H1 (cell line): ENCODE measurements at regions not wholly inside any gene's neighbourhood (a gene's known extent, or its start where the extent isn't known, plus 50 kb on each side); places are given as distances from the start of the nearest gene placed in this dataset.

Experiments
- CTCF ChIA-PET: fragments of 300-600 bp; sonication (Branson Sonifier 250); formaldehyde crosslinking; loops from one replicate; lab custom pipeline; 2021; ENCODE audit not compliant: partially characterized antibody; lab: Charles Lee
- POLR2A ChIA-PET: fragments of 300-600 bp; sonication (Branson Sonifier 250); formaldehyde crosslinking; loops from one replicate; lab custom pipeline; 2021; ENCODE audit warnings: inconsistent platforms; ENCODE audit not compliant: partially characterized antibody; lab: Charles Lee
- DNase-seq, 2 experiments: peaks; one replicate each; pipeline versions ENCODE4 v3.0.0 to v3.0.0-alpha.2; 2010 to 2022; ENCODE audit warnings: low spot score in 2 of 2, low read depth in 1 of 2, mixed read lengths in 1 of 2
- FAIRE-seq: peaks from 2 replicates; lab custom pipeline; 2011; peaks lifted over from hg19 to GRCh38; lab: Jason Lieb, UNC
- H2AFZ ChIP-seq: 2 replicates; pipeline ENCODE4 v1.8.1; 2012; ENCODE audit warnings: low read length, inconsistent platforms
- H2AK5ac ChIP-seq: 2 replicates; pipeline ENCODE4 v1.6.1; 2013; ENCODE audit warnings: low read depth, low read length
- H2BK120ac ChIP-seq: replicated peaks from 2 replicates; pipeline ENCODE3; 2013; ENCODE audit warnings: low read depth, low read length, inconsistent platforms
- H2BK12ac ChIP-seq: 2 replicates; pipeline ENCODE4 v1.6.1; 2013; ENCODE audit warnings: low read depth, low read length
- H2BK15ac ChIP-seq: 2 replicates; pipeline ENCODE4 v1.6.1; 2013; ENCODE audit warnings: low read length
- H2BK20ac ChIP-seq: 2 replicates; pipeline ENCODE4 v1.6.1; 2013; ENCODE audit warnings: low read length
- H2BK5ac ChIP-seq: 2 replicates; pipeline ENCODE4 v1.6.1; 2013; ENCODE audit warnings: low read depth, low read length
- H3K14ac ChIP-seq: 2 replicates; pipeline ENCODE4 v1.6.1; 2013; ENCODE audit warnings: inconsistent platforms; ENCODE audit not compliant: insufficient read length
- H3K18ac ChIP-seq: 2 replicates; pipeline ENCODE4 v1.6.1; 2013; ENCODE audit warnings: low read length; ENCODE audit errors: extremely low read depth
- H3K23ac ChIP-seq: 2 replicates; pipeline ENCODE4 v1.6.1; 2013; ENCODE audit warnings: inconsistent platforms; ENCODE audit not compliant: insufficient read length
- H3K23me2 ChIP-seq: 2 replicates; pipeline ENCODE4 v1.6.1; 2013; ENCODE audit warnings: low read depth, low read length
- H3K27ac ChIP-seq: 2 replicates; pipeline ENCODE4 v1.6.1; 2011; ENCODE audit warnings: low read depth, low read length, inconsistent platforms
- H3K27me3 ChIP-seq, 4 experiments: replicated peaks in 1 of 4; 1 replicate in 1 of 4; 2 replicates in 3 of 4; pipeline versions ENCODE4 v1.6.1 to v1.8.1; 2011 to 2013; ENCODE audit warnings: low read length in 3 of 4, mild to moderate bottlenecking in 3 of 4, inconsistent platforms in 2 of 4, mixed read lengths in 2 of 4, moderate library complexity in 1 of 4; ENCODE audit not compliant: control insufficient read depth in 3 of 4, insufficient read depth in 3 of 4; ENCODE audit errors: extremely low read depth in 1 of 4
- H3K36me3 ChIP-seq, 4 experiments: 2 replicates each; pipeline versions ENCODE4 v1.6.1 to v1.8.1; 2011 to 2013; ENCODE audit warnings: mild to moderate bottlenecking in 4 of 4, low read length in 3 of 4, moderate library complexity in 2 of 4, control low read depth in 1 of 4, inconsistent platforms in 1 of 4; ENCODE audit not compliant: insufficient read depth in 4 of 4, control insufficient read depth in 2 of 4
- H3K4ac ChIP-seq: replicated peaks from 2 replicates; pipeline ENCODE3; 2013; ENCODE audit warnings: low read length, low read depth, mixed read lengths, inconsistent platforms; ENCODE audit not compliant: insufficient read length
- H3K4me1 ChIP-seq, 4 experiments: replicated peaks in 1 of 4; 1 replicate in 1 of 4; 2 replicates in 3 of 4; pipeline versions ENCODE4 v1.6.1 to v1.8.1; 2011 to 2013; ENCODE audit warnings: low read length in 3 of 4, inconsistent platforms in 2 of 4, mixed read lengths in 1 of 4; ENCODE audit not compliant: insufficient read depth in 4 of 4, control insufficient read depth in 3 of 4
- H3K4me2 ChIP-seq, 2 experiments: 2 replicates each; pipeline versions ENCODE4 v1.6.1 to v1.8.1; 2011 to 2013; ENCODE audit warnings: low read depth in 2 of 2, low read length in 2 of 2, control low read depth in 1 of 2, inconsistent platforms in 1 of 2, mild to moderate bottlenecking in 1 of 2; ENCODE audit not compliant: insufficient read depth in 1 of 2
- H3K4me3 ChIP-seq, 4 experiments: fragments of 200-600, 300-600 bp in 1 of 4; sonication (generic), shearing (Covaris generic), sonication (Bioruptor Twin) in 1 of 4; 2 replicates each; pipeline versions ENCODE4 v1.5.1 to v1.8.1; 2011 to 2016; ENCODE audit warnings: low read length in 4 of 4, low read depth in 3 of 4, control low read depth in 2 of 4, inconsistent platforms in 2 of 4, mild to moderate bottlenecking in 2 of 4, mixed read lengths in 1 of 4, moderate library complexity in 1 of 4; ENCODE audit not compliant: insufficient read depth in 2 of 4; ENCODE audit errors: extremely low read depth in 1 of 4
- H3K56ac ChIP-seq: replicated peaks from 2 replicates; pipeline ENCODE3; 2013; ENCODE audit warnings: low read depth, mild to moderate bottlenecking, mixed read lengths, low read length, inconsistent platforms; ENCODE audit not compliant: insufficient read length
- H3K79me1 ChIP-seq: 2 replicates; pipeline ENCODE4 v1.6.1; 2013; ENCODE audit warnings: low read depth, low read length, control low read depth
- H3K79me2 ChIP-seq, 2 experiments: 2 replicates each; pipeline versions ENCODE4 v1.6.1 to v1.8.1; 2012 to 2013; ENCODE audit warnings: low read length in 2 of 2, mild to moderate bottlenecking in 2 of 2, inconsistent platforms in 1 of 2; ENCODE audit not compliant: insufficient read depth in 2 of 2, control insufficient read depth in 1 of 2
- H3K9ac ChIP-seq, 4 experiments: replicated peaks in 1 of 4; 1 replicate in 1 of 4; 2 replicates in 3 of 4; pipeline versions ENCODE4 v1.6.1 to v1.8.1; 2011 to 2013; ENCODE audit warnings: low read depth in 3 of 4, low read length in 3 of 4, control low read depth in 2 of 4, mild to moderate bottlenecking in 2 of 4, moderate library complexity in 2 of 4, inconsistent platforms in 1 of 4; ENCODE audit errors: extremely low read depth in 1 of 4
- H3K9me3 ChIP-seq, 2 experiments: 2 replicates each; pipeline versions ENCODE4 v1.6.1 to v1.8.1; 2012 to 2013; ENCODE audit warnings: mild to moderate bottlenecking in 2 of 2, moderate library complexity in 2 of 2, control low read depth in 1 of 2, inconsistent platforms in 1 of 2, low read depth in 1 of 2, low read length in 1 of 2, mixed read lengths in 1 of 2; ENCODE audit not compliant: insufficient read depth in 2 of 2
- H4K20me1 ChIP-seq, 2 experiments: replicated peaks in 1 of 2; 2 replicates each; pipeline versions ENCODE3 to v1.8.1; 2011 to 2013; ENCODE audit warnings: inconsistent platforms in 2 of 2, low read length in 2 of 2, mild to moderate bottlenecking in 1 of 2; ENCODE audit not compliant: insufficient read depth in 2 of 2, control insufficient read depth in 1 of 2
- H4K5ac ChIP-seq: 2 replicates; pipeline ENCODE4 v1.6.1; 2013; ENCODE audit warnings: low read length, low read depth, mixed read lengths, inconsistent platforms; ENCODE audit not compliant: insufficient read length
- H4K8ac ChIP-seq: 2 replicates; pipeline ENCODE4 v1.8.0; 2013; ENCODE audit warnings: mild to moderate bottlenecking, moderate library complexity, low read length, inconsistent platforms; ENCODE audit not compliant: insufficient read depth; ENCODE audit errors: extremely low read depth
- H4K91ac ChIP-seq: replicated peaks from 2 replicates; pipeline ENCODE3; 2013; ENCODE audit warnings: low read length, mixed read lengths, inconsistent platforms; ENCODE audit not compliant: insufficient read length
- ASH2L ChIP-seq: fragments of 200-600, 300-600 bp; sonication (generic); IDR thresholded peaks from one replicate; pipeline ENCODE4 v1.7.1; 2017; ENCODE audit warnings: low read length
- CBX8 ChIP-seq: fragments of 300-800, 300-1000 bp; sonication (generic); IDR thresholded peaks from 2 replicates; pipeline ENCODE4 v1.7.1; 2016; ENCODE audit warnings: low read depth, low read length, borderline replicate concordance
- CHD1 ChIP-seq: IDR thresholded peaks from 2 replicates; pipeline ENCODE4 v1.6.1; 2012; ENCODE audit warnings: low read depth, low read length, improper control_type of control experiment
- EGR1 ChIP-seq: IDR thresholded peaks from 2 replicates; pipeline ENCODE4 v1.6.1; 2011; ENCODE audit warnings: low read depth, low read length, borderline replicate concordance
- HDAC2 ChIP-seq, 2 experiments: fragments of 300-600 bp in 1 of 2; sonication (generic) in 1 of 2; IDR thresholded peaks; 2 replicates each; pipeline ENCODE4 v1.6.1; 2011 to 2012; ENCODE audit warnings: low read depth in 2 of 2, low read length in 2 of 2, mild to moderate bottlenecking in 2 of 2, moderate library complexity in 2 of 2, borderline replicate concordance in 1 of 2, inconsistent platforms in 1 of 2
- MAFK ChIP-seq: IDR thresholded peaks from 2 replicates; pipeline ENCODE4 v1.6.1; 2012; ENCODE audit warnings: low read depth, mild to moderate bottlenecking, improper control_type of control experiment, low read length
- RFX5 ChIP-seq: IDR thresholded peaks from 2 replicates; pipeline ENCODE4 v1.6.1; 2011; ENCODE audit warnings: low read depth, low read length, improper control_type of control experiment, borderline replicate concordance
- SRF ChIP-seq: IDR thresholded peaks from 2 replicates; pipeline ENCODE4 v1.6.1; 2011; ENCODE audit warnings: mild to moderate bottlenecking, low read depth, low read length, moderate library complexity
- SUZ12 ChIP-seq: fragments of 200-600 bp; sonication (generic); IDR thresholded peaks from 2 replicates; pipeline ENCODE4 v1.6.1; 2012; ENCODE audit warnings: mild to moderate bottlenecking, inconsistent platforms, low read length, moderate library complexity, mixed read lengths
- TAF7 ChIP-seq: optimal IDR thresholded peaks from 2 replicates; pipeline ENCODE3; 2011; ENCODE audit warnings: low read depth, mild to moderate bottlenecking, inconsistent platforms, low read length, moderate library complexity, borderline replicate concordance
- WGBS, 2 experiments: shearing (Covaris generic) in 1 of 2; methylation state at CpG; one replicate each; pipeline versions ENCODE4 v1.1.6 to v1.1.7; 2013 to 2015; ENCODE audit warnings: low lambda C conversion rate in 2 of 2, mixed read lengths in 2 of 2, inconsistent platforms in 1 of 2, low coverage in 1 of 2, missing lambda C conversion rate in 1 of 2; ENCODE audit not compliant: insufficient replicate concordance in 2 of 2, insufficient coverage in 1 of 2, insufficient read length in 1 of 2; ENCODE audit errors: extremely low coverage in 1 of 2, missing lambda C conversion rate in 1 of 2; 5-methylcytosine and 5-hydroxymethylcytosine counted together

- TF ChIP-seq EGR1 (no peak), SUZ12 (no peak), TAF7 (no peak), CBX8 (no peak), MAFK (no peak), RFX5 (no peak), CHD1 (no peak), SRF (no peak), ASH2L (no peak), HDAC2 (IDR thresholded peaks at IDR 0.05; ENCODE audit: borderline replicate concordance in 1 of 2, low read depth in 2 of 2, low read length in 2 of 2) (no peak)
- Histone ChIP-seq H3K23me2 (no peaks in the 10 kb centered on the region), H3K18ac (no peak overlapping the region), H3K4me2 (no peak overlapping the region; a peak in 1 of 4 replicates), H4K20me1 (no peaks in the 10 kb centered on the region), H3K4me3 (no peak overlapping the region), H3K9ac (no peak overlapping the region), H2AFZ (no peak overlapping the region), H3K9me3 (no peaks in the 10 kb centered on the region), H3K56ac (no peak overlapping the region), H4K8ac (no peak overlapping the region), H3K27ac (no peak overlapping the region), H4K5ac (no peak overlapping the region), H2BK15ac (no peak overlapping the region), H3K14ac (no peak overlapping the region), H2BK12ac (no peak overlapping the region), H3K4me1 (peaks cover 0 to 5% (median 2%) of the 10 kb centered on the region in 4 experiments; a peak in 2 of 7 replicates), H2BK120ac (no peak overlapping the region), H3K27me3 (no peaks in the 10 kb centered on the region), H3K79me2 (no peaks in the 10 kb centered on the region), H3K4ac (no peak overlapping the region), H3K36me3 (0 out of 8 replicates have a peak, but pooled peaks cover 0 to 2% (median 0%) of the 10 kb centered on the region in 4 experiments), H2BK20ac (no peak overlapping the region), H3K23ac (no peak overlapping the region), H2BK5ac (no peak overlapping the region), H3K79me1 (no peaks in the 10 kb centered on the region), H2AK5ac (no peak overlapping the region), H4K91ac (no peak overlapping the region)
- FAIRE-seq = no peak
- POLR2A ChIA-PET = no interaction called here
- CTCF ChIA-PET = no interaction called here
- WGBS, 2 experiments = 91% methylated on average over 5 of the region's 5 CpGs; no CpG with 5 or more reads in 1 of the 2 experiments
- no peak for DNase-seq
These were observed 177.5 kb upstream of the HSFY2 start for GRCh38 chrY:18951019-18951418.
